ENCODE measurements at regions not wholly inside any gene's neighbourhood (a gene's known extent, or its start where the extent isn't known, plus 50 kb on each side); places are given as distances from the start of the nearest gene placed in this dataset.

GRCh38 chr7:21365866-21366624 is 61.8 kb upstream of the SP4 start (continued):
- no peak for TF ChIP-seq FOXP4 (CRISPR knock-in tag; IDR thresholded peaks at IDR 0.05)
- no peak for TF ChIP-seq JUN (CRISPR knock-in tag; IDR thresholded peaks at IDR 0.05)
- TF ChIP-seq ZNF423 (CRISPR knock-in tag; IDR thresholded peaks at IDR 0.05): no peak
- no peak for TF ChIP-seq E2F4 (CRISPR knock-in tag; IDR thresholded peaks at IDR 0.05; ENCODE audit: borderline replicate concordance, low read depth)
- TF ChIP-seq GRHL2 (CRISPR knock-in tag; IDR thresholded peaks at IDR 0.05; ENCODE audit: insufficient replicate concordance, severe bottlenecking): no peak
- TF ChIP-seq ATF2 (CRISPR knock-in tag; IDR thresholded peaks at IDR 0.05; ENCODE audit: borderline replicate concordance, low read depth): no peak
- no peak for TF ChIP-seq RORB (CRISPR knock-in tag; IDR thresholded peaks at IDR 0.05)
- no peak for TF ChIP-seq NFYB (CRISPR knock-in tag; conservative IDR thresholded peaks at IDR 0.05; ENCODE audit: low read depth)
- TF ChIP-seq FOXK1 (CRISPR knock-in tag; IDR thresholded peaks at IDR 0.05): no peak
- TF ChIP-seq ZNF263 (CRISPR knock-in tag; IDR thresholded peaks at IDR 0.05; ENCODE audit: low read depth): no peak

GRCh38 chr7:21367081-21367480 is 60.8 kb upstream of the SP4 start:
- Mint-ChIP-seq H3K36me3 (no peaks in the 10 kb centered on the region), H3K27me3 (ENCODE audit: low read depth) (no peaks in the 10 kb centered on the region), H3K4me1 (peaks cover 16% of the 10 kb centered on the region), H3K9me3 (peaks cover 12% of the 10 kb centered on the region), H3K4me3 (no peak overlapping the region), H3K27ac (no peak overlapping the region)
- CTCF ChIA-PET: no interaction called here
- no peak for ATAC-seq
- no peak for DNase-seq (ENCODE audit: low spot score)
- POLR2A ChIA-PET: interaction anchor here (0.5 kb wide), 1 partner anchor 42 kb away, joined by 6 read pairs; no protein-coding TSS in a partner anchor
- TF ChIP-seq AFF4 (CRISPR knock-in tag; IDR thresholded peaks at IDR 0.05; ENCODE audit: borderline replicate concordance): no peak
- no peak for TF ChIP-seq SP1 (CRISPR knock-in tag; conservative IDR thresholded peaks at IDR 0.05)
- no peak for TF ChIP-seq ZBTB43 (CRISPR knock-in tag; IDR thresholded peaks at IDR 0.05)
- TF ChIP-seq ATF2 (CRISPR knock-in tag; IDR thresholded peaks at IDR 0.05; ENCODE audit: borderline replicate concordance, low read depth): no peak
- no peak for TF ChIP-seq RORB (CRISPR knock-in tag; IDR thresholded peaks at IDR 0.05)
- TF ChIP-seq CBFB (CRISPR knock-in tag; IDR thresholded peaks at IDR 0.05; ENCODE audit: low read depth): no peak
- TF ChIP-seq JUN (CRISPR knock-in tag; IDR thresholded peaks at IDR 0.05): no peak
